HG03457 (cell line): ENCODE measurements at regions not wholly inside any gene's neighbourhood (a gene's known extent, or its start where the extent isn't known, plus 50 kb on each side); places are given as distances from the start of the nearest gene placed in this dataset.
"Not testable (repeated sequence)": the region's sequence is repeated elsewhere in the genome, so short reads cannot be mapped to it uniquely, and the experiment has no call there.

Experiments
- ATAC-seq: cut with Tn5 transposase; IDR thresholded peaks from one replicate; pipeline ENCODE4 v1.9.1; 2021; ENCODE audit warnings: moderate number of reproducible peaks; ENCODE audit not compliant: unreplicated experiment

DNA sequence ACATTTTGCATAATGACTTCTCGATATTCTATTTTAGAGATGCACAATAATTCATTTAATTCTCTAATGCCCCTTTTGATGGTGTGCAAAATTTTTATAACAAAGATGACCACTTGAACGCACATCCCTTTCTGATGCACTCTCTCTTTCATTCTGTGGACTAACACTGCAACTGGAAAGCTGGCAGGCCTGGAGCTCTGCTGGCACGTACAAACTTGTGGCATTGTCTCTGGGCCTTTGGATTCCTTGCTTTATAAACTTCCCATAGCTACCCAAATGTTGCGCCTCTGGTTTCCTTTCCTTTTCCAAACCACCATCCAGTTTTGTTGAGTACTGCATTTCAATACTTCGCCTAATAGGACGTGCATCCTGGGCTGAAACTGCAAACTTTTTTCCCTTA is 194.5 kb upstream of the CFAP20DC start:
- ATAC-seq: no peak

DNA sequence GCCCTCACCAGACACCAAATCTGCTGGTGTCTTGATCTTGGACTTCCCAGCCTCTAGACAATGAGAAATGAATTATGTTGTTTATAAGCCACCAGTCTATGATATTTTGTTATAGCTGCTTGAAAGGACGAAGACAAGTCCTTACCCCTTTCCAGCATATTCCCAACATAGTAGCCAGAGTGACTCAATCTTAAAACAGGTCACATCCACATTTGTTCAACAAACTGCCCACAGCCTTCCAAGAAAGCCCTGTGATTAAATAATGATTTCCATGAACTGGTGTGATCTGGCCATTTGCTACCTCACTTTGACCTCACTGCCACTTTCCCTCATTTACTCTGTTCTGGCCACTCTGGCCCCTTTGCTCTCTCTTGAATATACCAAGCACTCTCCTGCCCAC is 193.7 kb upstream of the CFAP20DC start:
- ATAC-seq: no peak

DNA sequence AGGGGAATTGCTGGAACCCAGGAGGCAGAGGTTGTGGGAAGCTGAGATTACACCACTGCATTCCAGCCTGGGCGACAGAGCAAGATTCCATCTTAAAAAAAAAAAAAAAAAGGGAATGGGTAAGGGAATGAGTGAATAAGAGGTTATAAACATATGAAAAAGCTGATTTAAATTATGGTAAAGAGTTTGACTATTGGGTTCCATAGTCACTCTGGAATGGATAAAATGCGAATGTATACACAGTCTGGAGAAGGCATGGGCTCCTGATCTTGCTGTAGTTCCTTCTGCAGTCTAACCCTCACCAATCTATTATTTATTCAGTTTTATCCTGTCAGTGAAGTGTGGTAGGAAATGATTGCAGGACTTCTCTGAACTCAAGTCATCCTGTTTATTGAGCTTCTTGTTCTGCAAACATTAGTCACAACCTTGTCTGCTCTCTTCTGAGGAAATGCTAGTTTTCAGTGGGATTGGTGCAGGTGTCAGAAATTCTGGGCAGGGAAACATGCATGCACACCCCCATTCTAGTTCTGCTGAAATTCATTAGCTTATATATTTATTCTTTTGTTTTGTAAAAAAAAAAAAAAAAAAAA is 190.9 kb upstream of the CFAP20DC start:
- no peak for ATAC-seq

DNA sequence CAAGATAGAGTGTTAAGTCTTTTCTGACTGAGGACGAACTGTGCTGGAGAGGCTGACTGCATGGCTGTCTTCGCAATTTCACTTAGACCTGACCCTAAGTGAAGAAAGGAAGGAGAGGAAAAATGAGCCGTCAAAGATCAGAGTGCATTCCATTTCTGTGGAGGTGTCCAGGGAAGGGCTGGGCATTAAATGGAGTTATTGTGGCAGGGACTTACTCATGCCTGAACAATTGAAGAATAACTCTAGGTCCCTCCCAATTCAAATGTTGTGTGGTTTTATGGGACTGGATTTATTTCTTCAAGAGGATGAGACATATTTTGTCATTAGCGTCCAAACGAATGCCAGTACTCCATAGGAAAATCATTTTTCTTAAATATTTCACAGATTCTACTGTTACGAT is 187.3 kb upstream of the CFAP20DC start:
- no peak for ATAC-seq

DNA sequence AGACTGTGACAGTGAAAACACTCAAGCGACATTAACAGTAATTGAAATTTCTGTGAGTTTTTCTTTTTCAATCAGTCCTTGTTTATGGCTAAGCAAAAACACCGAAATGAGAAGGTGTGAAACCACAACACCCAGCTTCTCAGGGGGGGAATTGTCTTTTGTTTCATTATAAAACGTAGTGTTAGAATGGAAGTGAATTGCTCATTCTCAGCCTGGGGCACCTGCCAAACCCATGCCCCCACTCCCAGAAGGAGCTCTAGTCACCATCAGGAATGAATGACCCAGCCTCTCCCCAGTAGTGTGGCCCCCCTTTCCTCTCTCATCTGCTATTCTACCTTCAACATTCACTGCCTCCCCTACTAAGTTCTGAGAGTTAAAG is 185.8 kb upstream of the CFAP20DC start:
- no peak for ATAC-seq

DNA sequence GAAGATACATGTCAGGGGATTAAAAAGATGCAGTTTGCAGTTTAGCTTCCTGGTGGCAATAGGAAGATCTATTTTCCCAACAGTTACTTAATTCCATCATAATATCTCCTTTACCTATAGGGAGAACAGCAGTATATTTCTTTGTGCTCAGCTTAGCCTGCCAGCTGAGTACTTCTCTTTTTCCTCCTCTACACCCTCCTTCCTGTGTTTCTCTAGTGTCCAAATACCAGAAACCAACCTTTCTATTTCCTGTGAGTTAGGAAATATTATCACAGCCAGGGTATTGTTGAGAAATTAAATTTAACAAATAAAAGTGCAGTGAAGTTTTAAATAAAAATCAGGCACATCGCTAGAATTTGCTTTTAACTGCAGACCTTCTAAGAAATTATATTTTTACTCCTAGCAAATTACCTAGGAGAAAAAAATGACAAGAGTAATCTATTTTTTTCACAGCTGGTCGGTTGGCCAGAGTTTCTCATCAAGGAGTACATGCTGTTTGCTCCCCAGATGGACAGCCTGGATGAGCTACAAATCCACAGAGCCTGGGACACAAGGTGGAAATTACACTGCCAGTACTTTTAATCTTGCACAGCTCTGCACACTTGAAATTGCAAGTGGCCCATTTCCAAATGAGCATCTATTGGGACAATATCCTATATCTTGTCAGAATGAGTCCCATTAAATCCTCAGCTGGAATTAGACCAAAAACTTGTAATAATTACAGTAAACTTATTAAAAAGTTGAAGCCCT is 185.2 kb upstream of the CFAP20DC start:
- ATAC-seq: no peak

DNA sequence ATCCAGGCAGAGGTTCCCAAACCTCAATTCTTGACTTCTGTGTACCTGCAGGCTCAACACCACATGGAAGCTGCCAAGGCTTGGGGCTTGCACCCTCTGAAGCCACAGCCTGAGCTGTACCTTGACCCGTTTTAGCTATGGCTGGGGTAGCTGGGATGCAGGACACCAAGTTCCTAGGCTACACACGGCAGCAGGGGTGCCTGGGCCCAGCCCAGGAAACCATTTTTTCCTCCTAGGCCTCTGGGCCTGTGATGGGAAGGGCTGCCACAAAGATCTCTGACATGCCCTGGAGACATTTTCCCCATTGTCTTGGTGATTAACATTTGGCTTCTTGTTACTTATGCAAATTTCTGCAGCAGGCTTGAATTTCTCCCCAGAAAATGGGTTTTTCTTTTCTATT is 180.6 kb upstream of the CFAP20DC start:
- ATAC-seq: not testable (repeated sequence)

DNA sequence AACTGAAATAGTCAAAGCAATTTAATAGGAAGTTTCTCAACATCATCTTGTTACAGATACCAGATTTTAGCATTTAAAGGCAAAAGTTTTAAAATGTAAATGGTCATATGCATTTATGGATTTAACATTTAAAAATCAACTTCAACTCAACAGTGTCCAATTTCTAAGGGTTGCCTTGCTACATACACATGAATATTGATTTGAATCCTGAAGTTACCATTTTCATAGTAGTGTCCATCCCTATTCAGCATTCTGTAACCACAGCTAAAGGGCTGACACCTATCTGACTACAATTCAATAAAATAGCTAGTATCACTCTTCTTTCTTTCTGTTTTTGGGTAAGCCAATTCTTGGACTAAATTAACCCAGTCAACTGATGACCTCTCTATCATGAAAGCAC is 164.0 kb upstream of the CFAP20DC start:
- ATAC-seq: no peak

DNA sequence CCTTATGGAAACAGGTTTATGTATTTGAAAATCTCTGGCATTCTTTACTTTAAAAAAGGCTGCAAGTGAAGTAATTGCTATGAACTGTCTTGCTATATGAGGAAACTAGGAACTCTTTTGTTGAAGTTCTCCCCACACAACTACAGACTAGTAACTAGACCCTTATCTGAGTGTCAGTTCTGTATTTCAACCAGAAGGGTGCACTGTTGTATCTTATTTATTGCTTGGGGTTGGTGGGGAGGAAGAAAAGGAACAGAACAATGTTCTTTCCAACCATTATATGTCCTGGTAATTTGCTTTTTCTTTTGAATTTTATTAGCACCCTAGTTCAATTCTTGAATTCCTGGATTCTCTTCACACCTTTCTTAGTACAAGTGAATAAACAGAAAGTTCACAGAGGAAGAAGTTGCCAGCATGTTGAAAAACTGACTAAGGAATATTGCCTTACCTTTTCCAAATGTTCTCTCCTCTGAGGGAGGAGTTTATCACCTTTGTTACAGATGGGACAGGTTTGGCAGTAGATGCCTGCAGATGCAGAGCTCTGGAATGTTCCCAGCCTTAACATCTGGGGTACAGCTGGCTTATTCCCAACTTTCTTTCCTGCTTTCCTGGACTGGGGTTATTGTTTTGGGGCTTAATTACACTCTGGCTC is 162.4 kb upstream of the CFAP20DC start:
- peak; percentile 87 for ATAC-seq

DNA sequence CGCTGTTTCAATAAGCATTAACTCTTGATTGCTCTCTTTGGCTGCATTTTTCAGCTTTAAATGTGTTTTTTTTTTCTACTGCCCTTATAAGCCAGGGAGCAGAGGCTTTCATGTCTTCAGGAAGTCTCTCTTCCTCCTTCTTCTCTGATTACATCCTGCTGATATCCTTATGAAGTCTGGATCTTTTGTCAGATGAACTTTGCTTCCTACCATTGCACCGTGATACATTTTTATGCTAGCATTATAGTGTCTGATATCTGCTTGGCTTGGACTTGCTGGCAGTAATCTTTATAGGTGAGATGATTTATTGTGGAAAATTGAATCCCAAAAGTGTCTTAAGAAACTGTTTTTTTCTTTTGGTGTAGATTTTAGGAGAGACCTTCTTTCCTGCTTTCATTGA is 160.4 kb upstream of the CFAP20DC start:
- no peak for ATAC-seq

DNA sequence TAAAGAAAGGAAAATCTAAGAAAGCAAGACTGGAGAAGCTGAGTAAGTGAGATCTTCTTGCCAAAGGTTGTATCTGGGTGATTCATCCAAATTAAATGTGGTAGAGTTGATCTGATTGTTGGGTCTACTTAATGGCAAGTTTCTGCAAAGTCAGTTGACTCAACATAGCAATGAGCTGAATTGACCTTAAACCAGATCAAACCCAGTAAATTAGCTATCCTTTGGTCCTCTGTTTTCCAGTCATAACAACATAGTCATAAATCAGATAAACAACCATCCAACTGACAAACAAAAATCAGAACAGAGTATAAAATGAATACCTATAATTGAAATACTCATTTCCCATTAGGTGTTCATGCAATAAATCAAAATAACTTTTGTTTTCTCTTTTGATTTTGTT is 142.6 kb upstream of the CFAP20DC start:
- no peak for ATAC-seq

DNA sequence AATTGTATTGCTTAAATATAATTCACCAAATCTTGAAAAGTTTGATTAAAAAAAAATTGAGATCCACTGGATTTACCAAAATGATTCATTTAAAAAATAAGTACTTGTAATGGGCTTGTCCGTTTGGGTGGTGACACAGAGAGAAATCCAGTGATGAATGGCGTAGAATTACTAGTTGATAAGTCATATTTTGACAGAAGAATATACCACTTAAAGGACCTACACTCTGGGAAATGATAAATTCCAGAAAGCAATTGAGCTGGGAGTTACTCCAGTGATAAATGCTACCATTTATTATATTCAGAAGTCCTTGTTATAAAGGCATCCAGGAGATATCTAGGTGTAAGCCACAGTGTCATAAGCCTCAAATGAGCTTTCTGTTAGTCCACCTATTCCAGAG is 141.8 kb upstream of the CFAP20DC start:
- ATAC-seq: no peak

DNA sequence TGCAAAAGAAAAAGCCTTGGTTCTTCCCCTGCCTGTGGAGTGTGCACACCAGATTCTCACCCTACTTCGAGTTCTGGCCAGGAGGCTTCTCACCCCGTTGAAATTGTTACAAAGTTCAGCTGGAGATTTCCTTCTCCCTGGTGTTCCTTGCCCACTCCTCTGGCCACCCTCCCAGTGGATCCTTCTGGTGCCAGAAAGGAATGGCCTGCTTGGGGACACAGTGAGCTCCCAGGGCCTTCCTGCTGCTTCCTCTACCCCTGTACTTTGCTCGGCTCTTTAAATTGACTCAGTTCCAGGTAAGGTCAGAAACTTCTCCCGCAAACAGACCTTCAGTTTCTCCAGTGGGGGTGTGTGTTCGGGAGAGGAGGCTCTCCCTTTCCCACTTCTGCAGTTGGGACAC is 140.1 kb upstream of the CFAP20DC start:
- no peak for ATAC-seq

DNA sequence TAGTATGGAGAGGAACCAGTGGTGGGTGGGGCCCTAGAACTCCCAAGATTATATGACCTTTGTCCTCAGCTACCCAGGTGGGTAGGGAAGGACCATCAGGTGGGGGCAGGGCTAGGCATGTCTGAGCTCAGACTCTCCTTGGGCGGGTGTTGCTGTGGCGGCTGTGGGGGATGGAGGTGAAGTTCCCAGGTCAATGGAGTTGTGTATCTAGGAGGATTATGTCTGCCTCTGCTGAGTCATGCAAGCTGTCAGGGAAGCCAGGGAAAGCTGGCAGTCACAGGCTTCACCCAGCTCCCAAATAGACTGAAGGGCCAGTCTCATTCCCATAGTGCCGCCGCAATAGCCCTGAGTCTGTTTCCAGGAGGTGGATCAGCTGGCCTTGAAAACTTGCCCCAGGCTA is 139.7 kb upstream of the CFAP20DC start:
- ATAC-seq: no peak

DNA sequence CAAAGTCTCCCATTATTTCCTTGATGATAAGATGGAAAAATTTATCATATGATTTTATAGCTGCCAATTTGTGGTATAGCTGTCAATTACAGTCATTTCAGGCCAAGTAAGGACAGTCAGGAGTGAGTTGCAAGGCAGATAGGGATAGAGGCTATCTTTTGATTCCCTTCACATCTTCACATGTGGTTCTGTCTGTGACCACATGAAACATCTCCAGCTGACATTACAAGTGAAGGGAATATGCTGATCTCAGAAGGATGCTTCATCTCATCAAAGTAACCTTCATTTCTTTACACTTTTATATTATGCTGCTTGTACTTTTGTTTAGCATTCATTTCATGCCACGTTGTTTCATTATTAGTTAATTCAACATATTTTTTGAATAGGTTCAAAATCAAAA is 136.9 kb upstream of the CFAP20DC start:
- ATAC-seq: no peak

DNA sequence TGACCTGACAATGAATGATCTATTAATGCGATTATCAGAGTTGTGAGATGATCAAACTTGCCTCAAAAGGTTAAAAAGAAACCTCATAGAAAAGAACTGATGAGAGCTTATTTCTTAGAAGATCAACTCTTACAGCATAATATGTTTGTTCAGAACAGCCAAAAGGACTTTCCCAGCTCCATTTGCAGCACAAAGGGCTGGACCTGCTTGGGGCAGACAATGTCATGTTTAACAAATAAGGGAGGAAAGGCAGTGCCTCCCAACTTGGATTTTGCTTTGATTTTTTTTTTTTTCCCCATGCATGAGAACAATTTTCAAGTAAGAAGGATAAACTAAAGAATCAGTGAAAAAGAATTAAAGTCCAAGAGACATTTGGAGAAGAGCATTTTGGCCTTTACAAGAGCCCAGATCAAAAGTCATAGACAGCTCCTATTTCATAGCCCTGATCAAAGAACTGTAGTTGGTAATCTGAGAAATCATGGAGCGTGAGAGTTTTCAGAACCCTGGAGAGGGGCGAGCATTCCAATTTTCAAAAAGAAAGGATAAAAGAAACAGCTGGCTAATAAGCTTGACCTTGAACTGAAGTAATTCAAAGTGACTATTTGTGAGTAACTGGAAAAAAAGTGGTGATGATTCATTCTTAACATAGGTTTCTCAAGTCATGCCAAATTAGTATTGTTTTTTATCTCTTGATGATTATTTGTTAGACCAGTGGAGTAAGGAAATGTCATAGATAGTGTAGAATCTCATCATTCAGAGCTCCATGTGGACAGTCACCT is 136.0 kb upstream of the CFAP20DC start:
- ATAC-seq: no peak

DNA sequence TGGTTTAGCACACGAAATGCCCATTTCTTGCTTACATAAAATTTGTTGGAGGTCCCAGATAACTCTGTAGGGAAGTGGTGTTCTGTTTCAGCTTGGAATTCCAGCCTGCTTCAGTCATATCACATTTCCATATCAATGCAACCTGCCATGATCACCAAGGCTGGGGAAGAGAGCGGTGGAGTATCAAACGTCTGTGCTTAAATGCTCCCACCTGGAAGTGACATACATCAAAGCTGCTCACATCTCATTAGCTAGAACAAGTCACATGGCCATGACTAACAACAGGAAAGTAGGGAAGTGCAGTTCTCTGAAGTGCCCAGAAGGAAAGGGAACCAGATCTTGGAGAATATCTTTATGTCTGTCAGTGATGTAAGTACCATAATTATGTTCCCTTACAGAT is 130.2 kb upstream of the CFAP20DC start:
- ATAC-seq: no peak

DNA sequence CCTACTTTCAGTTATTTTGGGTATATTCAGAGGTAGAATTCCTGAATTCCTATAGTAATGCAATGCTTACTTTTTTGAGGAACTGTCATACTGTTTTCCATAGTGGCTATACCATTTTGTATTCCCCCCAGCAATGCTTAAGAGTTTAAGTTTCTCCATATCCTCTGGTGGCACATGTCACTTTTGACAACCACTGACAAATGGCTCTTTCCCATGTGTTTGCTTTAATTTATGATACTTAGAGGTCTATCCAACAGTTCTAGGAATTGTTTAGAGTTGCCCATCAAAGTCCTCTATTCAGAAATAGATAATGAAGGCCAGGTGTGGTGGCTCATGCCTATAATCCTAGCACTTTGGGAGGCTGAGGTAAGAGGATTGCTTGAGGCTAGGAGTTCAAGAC is 128.9 kb upstream of the CFAP20DC start:
- no peak for ATAC-seq

DNA sequence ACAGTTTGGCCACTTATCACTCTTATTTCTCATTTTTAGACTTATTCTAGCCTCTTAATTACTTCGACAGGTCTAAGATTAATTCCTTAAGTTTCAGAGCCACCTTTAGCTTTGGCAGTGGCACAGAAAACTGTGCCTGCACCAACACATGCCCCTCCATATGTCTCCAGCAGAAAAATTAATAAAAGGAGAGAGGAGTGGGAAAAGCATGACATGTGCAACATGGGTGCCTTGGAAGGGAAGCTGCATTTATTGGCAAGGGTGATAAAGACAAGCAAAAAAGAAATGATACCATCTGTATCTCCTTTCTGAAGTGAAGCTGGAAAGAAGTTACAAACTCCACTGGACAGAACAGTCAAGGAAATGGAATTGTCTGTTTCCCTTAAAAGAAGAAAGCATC is 121.7 kb upstream of the CFAP20DC start:
- no peak for ATAC-seq

DNA sequence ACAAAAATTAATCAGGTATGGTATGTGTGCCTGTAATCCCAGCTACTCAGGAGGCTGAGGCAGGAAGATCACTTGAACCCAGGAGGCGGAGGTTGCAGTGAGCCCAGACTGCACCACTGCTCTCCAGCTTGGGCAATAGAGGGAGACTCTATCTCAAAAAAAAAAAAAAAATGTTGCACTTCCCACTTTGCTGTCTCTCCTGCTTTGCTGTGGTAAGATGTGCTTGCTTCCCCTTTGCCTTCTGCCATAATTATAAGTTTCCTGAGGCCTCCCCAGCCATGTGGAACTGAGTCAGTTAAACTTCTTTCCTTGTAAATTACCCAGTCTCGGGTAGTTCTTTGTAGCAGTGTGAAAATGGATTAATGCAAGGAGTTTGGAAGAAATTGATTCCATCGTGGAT is 120.3 kb upstream of the CFAP20DC start:
- not testable (repeated sequence) for ATAC-seq

DNA sequence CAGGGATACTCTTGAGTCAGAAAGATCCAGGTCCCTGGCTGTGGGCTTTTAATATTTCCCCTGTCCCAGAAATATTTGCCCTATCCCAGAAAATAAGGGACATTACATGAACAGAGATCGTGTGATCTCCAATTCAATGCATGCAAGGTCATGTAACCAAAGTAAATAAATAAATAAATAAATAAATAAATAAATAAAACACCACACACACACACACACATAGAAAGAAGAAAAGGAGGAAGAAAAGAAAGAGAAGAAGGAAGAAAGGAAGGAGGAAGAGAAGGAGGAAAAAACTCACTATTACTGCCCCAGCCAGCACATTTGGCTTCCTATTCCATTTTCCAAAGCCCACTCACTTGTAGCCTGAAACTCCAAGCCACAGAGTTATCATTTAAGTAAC is 117.9 kb upstream of the CFAP20DC start:
- ATAC-seq: no peak

DNA sequence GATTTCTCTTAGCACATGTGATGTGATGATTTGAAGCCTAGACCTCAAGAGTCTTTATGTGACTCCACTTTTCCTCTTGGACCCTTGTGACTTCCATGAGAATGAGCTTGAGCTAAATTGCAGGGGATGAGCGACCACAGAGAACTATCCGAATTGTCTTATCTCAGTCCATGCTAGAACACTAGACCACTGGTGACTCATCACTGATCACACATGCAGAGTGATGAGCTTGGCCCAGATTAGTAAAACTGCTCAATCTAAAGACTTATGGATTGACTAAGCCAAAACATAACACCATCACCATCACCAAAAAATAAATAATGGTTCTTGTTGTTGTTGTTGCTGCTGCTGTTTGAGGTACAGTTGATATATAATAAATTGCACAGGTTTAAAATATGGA is 114.1 kb upstream of the CFAP20DC start:
- ATAC-seq: no peak
